IMR-90 (cell line): ENCODE measurements at regions not wholly inside any gene's neighbourhood (a gene's known extent, or its start where the extent isn't known, plus 50 kb on each side); places are given as distances from the start of the nearest gene placed in this dataset.

Experiments used
- BHLHE40 ChIP-seq: fragments of 150-350 bp; IDR thresholded peaks from 2 replicates; pipeline ENCODE4 v1.6.1; 2016; ENCODE audit warnings: mild to moderate bottlenecking, low read depth, low read length
- MAFK ChIP-seq: IDR thresholded peaks from 2 replicates; pipeline ENCODE4 v1.6.1; 2012; ENCODE audit warnings: low read depth, low read length, improper control_type of control experiment
- MXI1 ChIP-seq: IDR thresholded peaks from 2 replicates; pipeline ENCODE4 v1.6.1; 2012; ENCODE audit warnings: low read depth, mild to moderate bottlenecking, low read length, moderate library complexity, borderline replicate concordance
- NFE2L2 ChIP-seq: fragments of 150-350 bp; IDR thresholded peaks from 2 replicates; pipeline ENCODE4 v1.6.1; 2016; ENCODE audit warnings: low read depth, mild to moderate bottlenecking, low read length
- POLR2A ChIP-seq: IDR thresholded peaks from 2 replicates; pipeline ENCODE4 v1.6.1; 2012; ENCODE audit warnings: mild to moderate bottlenecking, low read depth, low read length
- SMC3 ChIP-seq: fragments of 150-350 bp; IDR thresholded peaks from 2 replicates; pipeline ENCODE4 v1.6.1; 2016; ENCODE audit warnings: low read depth, mild to moderate bottlenecking, antibody characterized with exemption, low read length, moderate library complexity
- USF2 ChIP-seq: fragments of 150-350 bp; IDR thresholded peaks from 2 replicates; pipeline ENCODE4 v1.6.1; 2017; ENCODE audit warnings: mild to moderate bottlenecking, antibody characterized with exemption, low read length, low read depth
- TF ChIP-seq, protein P1 (sequence below): conservative IDR thresholded peaks from 2 replicates; pipeline ENCODE4 v1.5.1; 2012; ENCODE audit warnings: mild to moderate bottlenecking, low read depth, low read length, improper control_type of control experiment

- TF ChIP-seq, protein P1, sequence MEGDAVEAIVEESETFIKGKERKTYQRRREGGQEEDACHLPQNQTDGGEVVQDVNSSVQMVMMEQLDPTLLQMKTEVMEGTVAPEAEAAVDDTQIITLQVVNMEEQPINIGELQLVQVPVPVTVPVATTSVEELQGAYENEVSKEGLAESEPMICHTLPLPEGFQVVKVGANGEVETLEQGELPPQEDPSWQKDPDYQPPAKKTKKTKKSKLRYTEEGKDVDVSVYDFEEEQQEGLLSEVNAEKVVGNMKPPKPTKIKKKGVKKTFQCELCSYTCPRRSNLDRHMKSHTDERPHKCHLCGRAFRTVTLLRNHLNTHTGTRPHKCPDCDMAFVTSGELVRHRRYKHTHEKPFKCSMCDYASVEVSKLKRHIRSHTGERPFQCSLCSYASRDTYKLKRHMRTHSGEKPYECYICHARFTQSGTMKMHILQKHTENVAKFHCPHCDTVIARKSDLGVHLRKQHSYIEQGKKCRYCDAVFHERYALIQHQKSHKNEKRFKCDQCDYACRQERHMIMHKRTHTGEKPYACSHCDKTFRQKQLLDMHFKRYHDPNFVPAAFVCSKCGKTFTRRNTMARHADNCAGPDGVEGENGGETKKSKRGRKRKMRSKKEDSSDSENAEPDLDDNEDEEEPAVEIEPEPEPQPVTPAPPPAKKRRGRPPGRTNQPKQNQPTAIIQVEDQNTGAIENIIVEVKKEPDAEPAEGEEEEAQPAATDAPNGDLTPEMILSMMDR, result no peak
- TF ChIP-seq NFE2L2 (no peak), MXI1 (no peak), POLR2A (no peak), MAFK (no peak), SMC3 (no peak), USF2 (no peak), BHLHE40 (no peak)
Measured at GRCh38 chr5:100402071-100402470, 133.1 kb upstream of the FAM174A start.
